HG03039 (cell line): ENCODE measurements at regions not wholly inside any gene's neighbourhood (a gene's known extent, or its start where the extent isn't known, plus 50 kb on each side); places are given as distances from the start of the nearest gene placed in this dataset.
A peak's percentile ranks its signal among the peaks of the same experiment; 100 is the strongest.
"Not testable (repeated sequence)": the region's sequence is repeated elsewhere in the genome, so short reads cannot be mapped to it uniquely, and the experiment has no call there.

Experiments used
- ATAC-seq: cut with Tn5 transposase; IDR thresholded peaks from one replicate; pipeline ENCODE4 v1.9.1; 2021; ENCODE audit warnings: mild to moderate bottlenecking, moderate library complexity; ENCODE audit not compliant: unreplicated experiment

GRCh38 chr2:90029080-90029428 lies 1337.6 kb downstream of the RPIA start:
- ATAC-seq, result not testable (repeated sequence)

GRCh38 chr2:90032269-90032668 lies 1340.8 kb downstream of the RPIA start:
- ATAC-seq, result not testable (repeated sequence)

GRCh38 chr2:90036335-90036734 lies 1344.9 kb downstream of the RPIA start:
- ATAC-seq, result not testable (repeated sequence)

GRCh38 chr2:90039093-90039492 lies 1347.6 kb downstream of the RPIA start:
- ATAC-seq, result not testable (repeated sequence)

- not testable (repeated sequence) for ATAC-seq
Observed at GRCh38 chr2:90047776-90048175, 1356.3 kb downstream of the RPIA start.

GRCh38 chr2:90052113-90052631 lies 1360.7 kb downstream of the RPIA start:
- ATAC-seq, result not testable (repeated sequence)

- peak; percentile 81 for ATAC-seq
Observed at GRCh38 chr2:90069290-90069894, 1377.9 kb downstream of the RPIA start.

- ATAC-seq, result no peak
Observed at GRCh38 chr2:90076311-90076710, 1384.8 kb downstream of the RPIA start.

GRCh38 chr2:90077948-90078347 lies 1386.5 kb downstream of the RPIA start:
- ATAC-seq, result no peak

GRCh38 chr2:90079374-90079773 lies 1387.9 kb downstream of the RPIA start:
- ATAC-seq, result no peak

GRCh38 chr2:90087792-90088191 lies 1396.3 kb downstream of the RPIA start:
- not testable (repeated sequence) for ATAC-seq

- ATAC-seq, result not testable (repeated sequence)
Observed at GRCh38 chr2:90093571-90094270, 1402.2 kb downstream of the RPIA start.

- ATAC-seq, result not testable (repeated sequence)
Observed at GRCh38 chr2:90097617-90098016, 1406.1 kb downstream of the RPIA start.

GRCh38 chr2:90105142-90105541 lies 1413.7 kb downstream of the RPIA start:
- not testable (repeated sequence) for ATAC-seq

- ATAC-seq, result not testable (repeated sequence)
Observed at GRCh38 chr2:90123409-90123808, 1431.9 kb downstream of the RPIA start.

- ATAC-seq, result not testable (repeated sequence)
Observed at GRCh38 chr2:90139046-90139445, 1447.6 kb downstream of the RPIA start.

- ATAC-seq, result not testable (repeated sequence)
Observed at GRCh38 chr2:90141558-90141957, 1450.1 kb downstream of the RPIA start.

GRCh38 chr2:90151805-90152204 lies 1460.3 kb downstream of the RPIA start:
- ATAC-seq, result not testable (repeated sequence)

GRCh38 chr2:90170978-90171377 lies 1479.5 kb downstream of the RPIA start:
- not testable (repeated sequence) for ATAC-seq

GRCh38 chr2:90173081-90173480 lies 1481.6 kb downstream of the RPIA start:
- not testable (repeated sequence) for ATAC-seq

GRCh38 chr2:90179591-90179990 lies 1488.1 kb downstream of the RPIA start:
- not testable (repeated sequence) for ATAC-seq

- ATAC-seq, result no peak
Observed at GRCh38 chr2:90207454-90208058, 1516.1 kb downstream of the RPIA start.
